ENCODE measurements at regions not wholly inside any gene's neighbourhood (a gene's known extent, or its start where the extent isn't known, plus 50 kb on each side); places are given as distances from the start of the nearest gene placed in this dataset.

DNA sequence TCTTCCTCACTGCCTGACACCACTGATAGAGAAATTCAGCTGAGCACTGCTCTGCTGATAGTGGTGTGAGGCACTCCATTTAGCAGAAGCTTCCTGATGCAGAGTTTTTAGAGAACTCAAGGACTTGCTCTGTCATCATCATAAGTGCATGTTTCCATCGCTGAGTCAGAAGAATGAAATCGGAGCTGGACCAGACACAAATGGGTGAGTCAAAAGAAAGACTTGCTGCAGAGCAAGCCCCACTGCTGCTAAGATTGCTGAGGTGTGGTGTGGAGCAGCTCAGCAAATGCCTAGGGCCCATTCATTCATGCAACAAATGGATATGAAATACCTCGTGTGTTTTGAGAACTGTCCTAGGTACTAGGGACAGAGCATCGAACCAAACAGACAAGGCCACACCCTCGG lies 410.2 kb upstream of the SLC30A5 start (continued):
- TF ChIP-seq RAD21 (IDR thresholded peaks at IDR 0.05; ENCODE audit: low read depth) = 0 out of 2 replicates have a peak, but pooled peaks have one; percentile 12
- no peak for TF ChIP-seq POLR2A (IDR thresholded peaks at IDR 0.05; ENCODE audit: borderline replicate concordance, extremely low read depth, insufficient read depth, insufficient read length)

DNA sequence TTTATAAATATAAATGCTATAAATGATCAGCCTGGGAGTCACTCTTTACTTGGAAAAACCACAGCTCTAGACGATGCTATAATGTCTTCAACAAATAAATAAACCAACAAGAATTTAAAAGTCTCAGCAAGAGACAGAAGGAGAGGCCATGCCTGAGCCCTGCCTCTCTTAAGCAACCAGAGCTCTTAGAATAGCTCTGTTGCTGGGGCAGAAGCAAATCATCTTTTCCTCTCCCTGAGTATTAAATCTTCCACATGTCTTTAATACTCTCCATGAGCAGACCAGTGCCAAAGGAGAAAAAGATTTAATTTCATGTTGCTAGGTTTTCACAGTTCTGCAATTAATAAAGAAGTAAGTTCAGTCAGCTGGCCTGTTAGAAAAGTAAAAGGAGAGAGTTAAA lies 408.0 kb upstream of the SLC30A5 start:
- POLR2A ChIA-PET = no interaction called here
- Histone ChIP-seq H3K9me3 (ENCODE audit: control insufficient read depth in 1 of 2, insufficient read depth in 1 of 2, low read depth in 1 of 2, low read length in 2 of 2) (no peaks in the 10 kb centered on the region), H3K4me3 (replicated peaks in 1 of 2; ENCODE audit: low read depth in 1 of 2, low read length in 2 of 2) (no peak overlapping the region), H3K27ac (ENCODE audit: low read depth, low read length) (no peak overlapping the region), H3K9me2 (ENCODE audit: insufficient read depth) (no peaks in the 10 kb centered on the region; the same call in 1 of the 2 replicates), H3K36me3 (ENCODE audit: control insufficient read depth in 1 of 2, insufficient read depth in 2 of 2, low read length in 2 of 2) (no peaks in the 10 kb centered on the region), H3K4me2 (ENCODE audit: low read length) (no peak overlapping the region), H3K79me2 (ENCODE audit: insufficient read depth, low read length) (no peaks in the 10 kb centered on the region), H4K20me1 (ENCODE audit: insufficient read depth) (no peaks in the 10 kb centered on the region), H3K27me3 (ENCODE audit: insufficient read depth, low read length) (no peaks in the 10 kb centered on the region), H3K9ac (ENCODE audit: low read length) (no peak overlapping the region), H2AFZ (ENCODE audit: low read depth, low read length, poor library complexity, severe bottlenecking) (no peak overlapping the region), H3K4me1 (ENCODE audit: control insufficient read depth in 1 of 2, insufficient read depth in 2 of 2, low read length in 2 of 2) (peaks cover 5 to 23% of the 10 kb centered on the region in 2 experiments; a peak in 3 of 4 replicates)
- BruUV-seq (replicated peaks) = no TSS peak
- TF ChIP-seq REST (IDR thresholded peaks at IDR 0.05; ENCODE audit: low read depth) (no peak), ELF1 (IDR thresholded peaks at IDR 0.05; ENCODE audit: borderline replicate concordance, low read depth) (no peak), ATF3 (IDR thresholded peaks at IDR 0.05) (no peak), ZFX (IDR thresholded peaks at IDR 0.05) (no peak), POLR2AphosphoS5 (IDR thresholded peaks at IDR 0.05; ENCODE audit: low read depth, low read length) (no peak), YY1 (IDR thresholded peaks at IDR 0.05; ENCODE audit: extremely low read depth, insufficient replicate concordance, low read depth, low read length) (no peak)
- DNase-seq (ENCODE audit: low read depth, low spot score) (no peak), ATAC-seq (no peak)
- RAD21 ChIA-PET (ENCODE audit: low non-redundant PET in 1 of 2, low total read pairs in 2 of 2, uncharacterized antibody in 2 of 2, unreplicated experiment in 2 of 2) = no interaction called here
- intact Hi-C loops (cut with micrococcal nuclease) = loop anchor here (10.0 kb wide), 1 partner anchor 279 kb away; no protein-coding TSS in a partner anchor
- CTCF ChIA-PET = no interaction called here

All from HCT116 (cell line).